Stimulated activated CD4-positive, alpha-beta T cell treated with anti-CD3 and anti-CD28 coated beads, Interleukin-15, amount 100 ng/mL, for 24 hours (primary cell): ENCODE measurements at regions not wholly inside any gene's neighbourhood (a gene's known extent, or its start where the extent isn't known, plus 50 kb on each side); places are given as distances from the start of the nearest gene placed in this dataset.
"Not testable (repeated sequence)": the region's sequence is repeated elsewhere in the genome, so short reads cannot be mapped to it uniquely, and the experiment has no call there.

Experiments used
- DNase-seq: peaks from one replicate; pipeline ENCODE4 v3.0.0-alpha.2; 2020

- not testable (repeated sequence) for DNase-seq
Observed at GRCh38 chr3:75840160-75840559, 54.8 kb upstream of the ZNF717 start.

- DNase-seq = not testable (repeated sequence)
Observed at GRCh38 chr3:75850301-75851008, 65.1 kb upstream of the ZNF717 start.

DNA sequence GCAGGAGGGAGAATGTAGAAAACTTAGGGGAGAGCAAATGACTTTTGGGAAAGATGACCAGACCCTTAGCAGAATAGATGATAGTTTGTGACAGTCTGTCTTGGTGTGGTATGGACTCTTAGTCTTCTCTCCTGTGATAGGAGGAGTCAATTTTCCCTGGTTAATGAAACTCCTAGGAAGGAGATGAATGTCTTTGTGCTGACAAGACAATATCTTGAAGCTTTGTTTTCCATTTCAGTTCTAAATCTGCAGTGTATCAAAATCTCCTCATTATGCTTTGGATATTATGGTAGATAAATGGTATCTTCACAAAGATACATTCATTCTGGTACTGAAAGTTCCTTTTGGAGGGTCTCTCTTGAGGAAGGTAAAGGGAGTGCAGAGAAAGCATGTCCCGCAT lies 77.8 kb upstream of the ZNF717 start:
- no peak for DNase-seq

DNA sequence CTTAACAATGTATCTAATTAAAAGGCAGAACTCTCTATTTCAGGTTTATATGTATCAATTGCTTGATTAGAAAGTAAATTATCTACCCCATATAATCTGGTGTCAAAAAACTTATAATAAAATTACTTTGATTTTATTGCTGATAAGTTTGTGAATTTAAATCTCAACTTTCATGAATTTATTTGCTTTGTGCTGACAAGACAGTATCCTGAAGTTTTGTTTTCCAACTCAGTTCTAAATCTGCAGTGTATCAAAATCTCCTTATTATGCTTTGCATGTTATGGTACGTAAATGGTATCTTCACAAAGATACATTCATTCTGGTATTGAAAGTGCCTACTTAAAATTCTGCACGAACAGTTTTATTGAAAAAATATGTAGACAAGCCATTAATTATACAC lies 78.5 kb upstream of the ZNF717 start:
- DNase-seq = no peak

DNA sequence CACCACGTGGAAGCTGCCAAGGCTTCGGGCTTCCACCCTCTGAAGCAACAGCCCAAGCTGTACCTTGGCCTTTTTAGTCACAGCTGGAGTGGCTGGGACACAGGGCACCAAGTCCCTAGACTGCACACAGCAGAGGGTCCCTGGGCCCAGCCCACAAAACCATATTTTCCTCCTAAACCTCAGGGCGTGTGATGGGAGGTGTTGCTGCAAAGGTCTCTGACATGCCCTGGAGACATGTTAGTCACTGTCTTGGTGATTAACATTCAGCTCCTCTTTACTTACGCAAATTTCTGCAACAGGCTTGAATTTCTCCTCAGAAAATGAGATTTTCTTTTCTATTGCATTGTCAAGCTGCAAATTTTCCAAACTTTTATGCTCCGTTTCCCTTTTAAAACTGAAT lies 98.4 kb upstream of the ZNF717 start:
- not testable (repeated sequence) for DNase-seq

GRCh38 chr3:75886971-75887526 lies 101.7 kb upstream of the ZNF717 start:
- DNase-seq = no peak

GRCh38 chr3:75894234-75894633 lies 108.9 kb upstream of the ZNF717 start:
- no peak for DNase-seq

- no peak for DNase-seq
Observed at GRCh38 chr3:75896265-75896664, 110.9 kb upstream of the ZNF717 start.

GRCh38 chr3:75901446-75901845 lies 116.1 kb upstream of the ZNF717 start:
- not testable (repeated sequence) for DNase-seq

DNA sequence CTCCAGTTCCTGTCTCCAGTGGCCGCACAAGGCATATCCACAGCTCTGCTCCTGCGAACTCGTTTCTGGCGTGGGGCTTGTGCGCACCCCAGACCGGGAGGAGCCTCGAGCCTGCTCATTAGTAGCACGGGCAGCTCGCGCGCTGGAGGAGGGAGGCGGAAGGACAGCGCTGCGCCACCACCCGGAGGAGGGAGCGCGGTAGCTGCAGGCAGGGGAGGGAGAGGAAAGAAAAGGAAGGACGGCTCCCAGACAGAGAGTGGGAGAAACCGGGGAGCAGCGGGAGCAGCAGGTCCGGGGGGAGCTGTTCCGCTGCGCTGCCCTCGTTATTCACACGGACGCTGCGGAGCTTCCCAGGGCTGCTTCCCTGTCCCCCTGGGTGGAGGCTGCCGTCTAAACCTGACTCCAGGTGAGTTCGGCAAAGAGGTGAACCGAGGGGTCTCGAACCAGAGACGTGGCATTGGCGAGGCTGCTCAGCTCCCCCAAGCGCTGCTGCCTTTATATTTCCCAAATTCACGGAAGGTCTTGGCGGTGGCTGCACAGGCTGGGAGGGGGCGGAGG lies 121.3 kb upstream of the ZNF717 start:
- DNase-seq = peak; percentile 1

DNA sequence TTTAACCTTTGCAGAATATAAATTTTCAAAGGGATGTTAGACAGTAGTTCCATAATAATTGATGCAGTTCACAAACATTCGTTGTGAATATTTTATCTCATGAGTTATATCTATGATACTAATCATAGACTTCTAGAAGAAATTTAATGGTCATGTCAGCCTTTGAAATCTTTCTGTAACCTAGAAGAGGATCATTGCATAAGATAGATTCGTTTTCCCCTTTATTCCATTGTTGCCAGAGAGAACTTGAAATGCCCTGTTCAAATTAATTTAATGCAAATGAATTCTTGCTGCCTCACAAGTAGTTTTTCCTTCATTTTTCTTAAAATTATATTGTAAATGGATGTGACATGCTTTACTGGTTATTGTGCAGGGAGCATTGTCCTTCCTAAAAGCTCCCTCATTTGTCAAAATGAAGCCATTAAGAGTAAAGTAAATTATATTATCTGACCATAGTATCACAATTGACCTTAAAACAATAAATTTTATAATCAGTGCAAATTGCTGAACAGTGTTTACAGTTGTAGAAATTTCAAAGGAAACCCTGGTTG lies 128.5 kb upstream of the ZNF717 start:
- no peak for DNase-seq

GRCh38 chr3:75914741-75915140 lies 129.4 kb upstream of the ZNF717 start:
- DNase-seq = not testable (repeated sequence)

DNA sequence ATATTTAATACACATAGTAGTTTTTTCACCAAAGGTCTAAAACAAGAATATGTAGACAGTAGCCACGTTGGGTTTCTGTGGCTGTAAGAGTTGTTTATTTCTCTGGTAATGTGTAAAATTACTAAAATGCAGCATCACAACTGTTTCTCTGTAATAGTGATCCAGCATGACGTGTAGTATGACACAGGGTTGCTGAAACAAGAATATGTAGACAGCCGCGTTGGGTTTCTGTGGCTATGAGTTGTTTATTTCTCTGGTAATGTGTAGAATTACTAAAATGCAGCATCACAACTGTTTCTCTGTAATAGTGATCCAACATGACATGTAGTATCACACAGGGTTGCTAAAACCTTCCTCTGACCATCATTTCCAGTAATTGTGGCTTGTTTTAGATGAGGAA lies 153.6 kb upstream of the ZNF717 start:
- DNase-seq = no peak

DNA sequence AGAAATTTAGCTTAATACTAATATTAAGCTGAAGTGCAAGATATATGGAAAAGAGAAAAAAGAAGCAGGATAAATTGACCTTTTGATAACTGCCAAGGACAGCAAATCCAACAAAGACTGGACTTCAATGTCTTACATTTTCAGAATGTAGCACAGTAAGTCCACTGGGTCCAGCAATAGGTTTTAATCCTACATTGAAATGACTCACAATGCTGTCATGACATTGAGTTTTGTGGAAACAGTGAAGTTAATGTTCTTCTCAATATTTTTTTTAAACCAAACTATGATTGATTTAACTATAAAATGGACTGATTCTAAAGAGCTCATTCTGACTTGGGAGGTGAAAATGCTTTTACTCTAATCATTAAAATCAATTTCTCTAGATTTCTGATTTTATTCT lies 166.6 kb upstream of the ZNF717 start:
- DNase-seq = no peak

DNA sequence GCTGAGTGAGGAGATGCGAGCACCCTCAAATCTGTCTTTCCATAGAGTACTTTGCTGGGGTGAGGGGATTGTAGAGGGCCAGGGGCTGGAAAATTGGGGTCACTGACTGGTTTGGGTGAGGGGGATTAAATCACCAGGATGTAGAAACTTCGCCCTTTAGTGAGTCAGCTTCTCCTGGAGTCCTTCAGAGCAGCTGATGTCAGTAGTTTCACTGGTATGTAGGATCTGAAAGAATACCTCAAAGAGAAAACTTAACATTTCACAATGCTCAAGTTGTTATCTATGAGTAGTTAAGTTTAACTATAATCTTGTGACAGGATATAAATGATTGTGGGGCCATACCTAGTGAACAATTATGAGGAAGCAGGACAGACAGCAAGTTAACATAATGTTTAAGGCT lies 174.7 kb upstream of the ZNF717 start:
- not testable (repeated sequence) for DNase-seq

DNA sequence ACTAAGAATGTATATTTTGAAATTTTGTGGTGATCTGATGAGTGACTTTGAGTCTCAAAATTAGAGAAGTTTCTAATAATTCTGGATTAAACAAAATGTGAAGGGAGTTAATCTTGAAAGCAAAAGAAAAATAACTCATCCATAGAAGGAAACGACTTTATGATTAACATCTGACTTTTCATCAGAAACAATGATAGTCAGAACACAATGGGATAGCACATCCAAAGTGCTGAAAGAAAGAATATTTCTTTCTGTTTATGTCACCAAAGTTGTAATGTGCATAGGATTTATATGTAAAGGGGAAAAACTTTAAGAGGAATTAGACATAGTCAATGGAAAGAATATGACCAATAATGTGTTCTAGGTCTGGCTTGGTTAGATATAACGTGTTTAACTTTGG lies 176.7 kb upstream of the ZNF717 start:
- DNase-seq = not testable (repeated sequence)

GRCh38 chr3:75967071-75967470 lies 181.7 kb upstream of the ZNF717 start:
- DNase-seq = no peak

- no peak for DNase-seq
Observed at GRCh38 chr3:75978686-75979085, 193.3 kb upstream of the ZNF717 start.

DNA sequence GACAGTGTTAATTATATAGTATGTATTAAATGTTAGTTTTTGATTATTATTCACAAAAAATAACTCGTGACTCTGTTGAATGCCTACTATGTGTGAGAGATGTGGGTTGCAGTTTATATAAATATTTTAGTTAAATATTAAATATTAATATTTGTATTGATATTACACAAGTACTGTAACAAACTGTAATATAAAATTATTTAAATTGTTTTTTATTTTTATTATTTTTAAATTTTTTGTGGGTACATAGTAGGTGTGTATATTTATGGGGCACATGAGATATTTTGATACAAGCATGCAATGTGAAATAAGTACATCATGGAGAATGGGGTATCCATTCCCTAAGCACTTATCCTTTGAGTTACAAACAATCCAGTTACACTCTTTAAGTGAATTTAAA lies 196.1 kb upstream of the ZNF717 start:
- no peak for DNase-seq

DNA sequence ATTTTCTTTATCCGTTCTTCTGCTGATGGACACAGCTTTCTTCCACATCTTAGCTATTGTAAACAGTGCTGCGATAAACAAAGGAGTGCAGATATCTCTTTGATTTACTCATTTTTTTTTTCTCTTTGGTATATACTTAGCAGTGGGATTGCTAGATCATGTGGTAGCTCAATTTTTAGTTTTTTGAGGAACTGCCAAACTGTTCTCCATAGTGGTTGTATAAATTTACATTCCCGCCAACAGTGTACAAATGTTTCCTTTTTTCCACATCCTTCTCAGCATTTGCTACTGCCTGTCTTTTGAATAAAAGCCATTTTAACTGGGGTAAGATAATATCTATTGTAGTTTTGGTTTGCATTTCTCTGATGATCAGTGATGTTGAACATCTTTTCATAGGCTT lies 196.8 kb upstream of the ZNF717 start:
- no peak for DNase-seq

GRCh38 chr3:75983111-75983510 lies 197.8 kb upstream of the ZNF717 start:
- DNase-seq = no peak

GRCh38 chr3:75983609-75984290 lies 198.4 kb upstream of the ZNF717 start:
- DNase-seq = no peak

DNA sequence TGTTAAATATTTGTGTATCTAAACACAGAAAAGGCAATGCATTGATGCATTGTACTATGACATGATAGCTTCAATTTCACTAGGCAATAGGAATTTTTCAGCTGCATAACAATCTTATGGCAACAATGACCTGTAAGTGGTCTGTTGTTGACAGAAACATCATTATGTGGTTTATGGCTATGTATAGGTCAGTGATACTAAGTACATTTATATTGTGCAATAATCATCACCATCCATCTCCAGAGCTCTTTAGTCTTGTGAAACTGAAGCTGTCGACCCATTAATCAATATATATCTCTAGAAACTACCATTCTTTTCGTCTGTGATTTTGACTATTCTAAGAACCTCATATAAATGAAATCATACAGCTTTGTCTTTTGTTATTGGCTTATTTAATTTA lies 200.1 kb upstream of the ZNF717 start:
- no peak for DNase-seq

DNA sequence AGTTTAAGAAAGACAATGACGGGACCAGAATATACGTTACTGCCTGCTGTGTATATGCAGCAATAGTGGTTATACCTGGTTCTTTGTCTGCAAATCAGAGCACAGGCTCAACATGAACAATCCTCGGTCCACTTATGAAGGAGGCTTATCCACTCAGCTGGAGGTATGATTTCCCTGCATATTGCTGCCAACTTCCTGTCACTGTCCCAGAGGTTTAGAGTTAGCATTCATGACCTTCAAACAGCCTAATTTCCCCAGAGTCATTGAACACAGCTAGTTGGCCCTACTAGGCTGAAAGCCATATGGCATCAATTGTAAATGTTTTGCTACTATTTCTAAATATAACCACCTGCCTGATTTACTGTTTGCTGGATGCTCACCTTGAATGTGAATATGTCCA lies 224.9 kb upstream of the ZNF717 start:
- DNase-seq = no peak
